CD8-positive, alpha-beta memory T cell (primary cell): ENCODE measurements at regions not wholly inside any gene's neighbourhood (a gene's known extent, or its start where the extent isn't known, plus 50 kb on each side); places are given as distances from the start of the nearest gene placed in this dataset.

Source experiments
- CTCF ChIA-PET: fragments of 350-600 bp; sonication (Branson Sonifier 250); formaldehyde crosslinking; loops from one replicate; lab custom pipeline; 2021; ENCODE audit warnings: antibody characterized with exemption; lab: Charles Lee
- POLR2A ChIA-PET: fragments of 350-600 bp; sonication (Branson Sonifier 250); formaldehyde crosslinking; loops from one replicate; lab custom pipeline; 2021; ENCODE audit warnings: antibody characterized with exemption; lab: Charles Lee
- DNase-seq, 5 donors: peaks; one replicate each; pipeline versions ENCODE4 v3.0.0 to v3.0.0-alpha.2; 2020 to 2022; ENCODE audit warnings: mixed read lengths in 1 of 5
- H3K27ac ChIP-seq: one replicate; pipeline ENCODE4 v1.7.0; 2013; ENCODE audit warnings: low read depth, mild to moderate bottlenecking, low read length, moderate library complexity
- H3K27me3 ChIP-seq: 2 replicates; pipeline ENCODE4 v1.7.0; 2013; ENCODE audit warnings: low read length, mild to moderate bottlenecking; ENCODE audit not compliant: insufficient read depth, poor library complexity, severe bottlenecking
- H3K36me3 ChIP-seq: 2 replicates; pipeline ENCODE4 v1.7.0; 2013; ENCODE audit warnings: mild to moderate bottlenecking, low read length, moderate library complexity; ENCODE audit not compliant: insufficient read depth
- H3K4me1 ChIP-seq: 2 replicates; pipeline ENCODE4 v1.7.0; 2013; ENCODE audit warnings: mild to moderate bottlenecking, low read length, moderate library complexity; ENCODE audit not compliant: insufficient read depth
- H3K4me3 ChIP-seq: 2 replicates; pipeline ENCODE4 v1.7.0; 2013; ENCODE audit warnings: mild to moderate bottlenecking, low read length
- H3K9me3 ChIP-seq: 2 replicates; pipeline ENCODE4 v1.7.0; 2013; ENCODE audit warnings: mild to moderate bottlenecking, low read length
- H3K27ac Mint-ChIP-seq, 8 donors: one replicate each; pipeline ENCODE4 v1.8.0; 2020 to 2021; ENCODE audit warnings: mixed read lengths in 8 of 8, mild to moderate bottlenecking in 6 of 8, inconsistent platforms in 3 of 8, moderate library complexity in 3 of 8
- H3K27me3 Mint-ChIP-seq, 2 donors: one replicate each; pipeline ENCODE4 v1.8.0; 2020 to 2021; ENCODE audit warnings: mixed read lengths in 2 of 2, mild to moderate bottlenecking in 1 of 2, moderate library complexity in 1 of 2
- H3K36me3 Mint-ChIP-seq, 3 donors: one replicate each; pipeline ENCODE4 v1.8.0; 2020 to 2021; ENCODE audit warnings: mixed read lengths in 3 of 3, inconsistent platforms in 1 of 3, mild to moderate bottlenecking in 1 of 3
- H3K4me1 Mint-ChIP-seq, 3 donors: one replicate each; pipeline ENCODE4 v1.8.0; 2020 to 2021; ENCODE audit warnings: mixed read lengths in 3 of 3, inconsistent platforms in 1 of 3, mild to moderate bottlenecking in 1 of 3
- H3K4me3 Mint-ChIP-seq, 7 donors: one replicate each; pipeline ENCODE4 v1.8.0; 2020 to 2021; ENCODE audit warnings: mixed read lengths in 7 of 7, mild to moderate bottlenecking in 6 of 7, moderate library complexity in 4 of 7, inconsistent platforms in 2 of 7
- H3K9me3 Mint-ChIP-seq, 5 donors: one replicate each; pipeline ENCODE4 v1.8.0; 2020 to 2022; ENCODE audit warnings: mixed read lengths in 5 of 5, mild to moderate bottlenecking in 3 of 5, moderate library complexity in 2 of 5, inconsistent platforms in 1 of 5

DNA sequence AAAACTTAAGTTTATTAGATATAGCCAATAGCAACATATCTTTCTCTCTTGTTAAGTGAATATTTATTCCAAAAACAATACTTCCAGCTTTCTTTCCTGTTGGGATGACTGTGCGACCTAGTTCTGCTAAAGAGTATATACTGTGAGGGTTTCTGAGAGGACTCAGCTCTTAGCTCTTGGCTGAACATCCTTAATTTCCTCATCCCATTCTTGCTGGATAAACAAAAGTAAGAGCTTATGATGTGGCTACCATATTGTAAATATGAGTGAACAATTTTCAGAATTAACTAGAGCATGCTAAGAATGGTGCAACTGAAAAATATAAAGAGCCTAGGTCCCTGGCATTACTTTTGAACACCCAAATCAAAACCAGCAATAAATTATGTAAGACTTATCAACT lies 279.5 kb upstream of the GNAI1 start:
- no peaks in the 10 kb centered on the region for H3K4me1 ChIP-seq
- H3K36me3 Mint-ChIP-seq: no peaks in the 10 kb centered on the region
- DNase-seq: no peak
- H3K4me1 Mint-ChIP-seq: no peaks in the 10 kb centered on the region
- H3K27me3 Mint-ChIP-seq: no peaks in the 10 kb centered on the region
- H3K27ac ChIP-seq: no peak overlapping the region
- H3K4me3 ChIP-seq: no peak overlapping the region
- no peak overlapping the region for H3K27ac Mint-ChIP-seq
- H3K27me3 ChIP-seq: no peaks in the 10 kb centered on the region
- CTCF ChIA-PET: no interaction called here
- no peaks in the 10 kb centered on the region for H3K36me3 ChIP-seq
- H3K9me3 Mint-ChIP-seq: peaks cover 9 to 50% (median 16%) of the 10 kb centered on the region in 5 donors
- no peak overlapping the region for H3K4me3 Mint-ChIP-seq
- POLR2A ChIA-PET: no interaction called here
- no peaks in the 10 kb centered on the region for H3K9me3 ChIP-seq

DNA sequence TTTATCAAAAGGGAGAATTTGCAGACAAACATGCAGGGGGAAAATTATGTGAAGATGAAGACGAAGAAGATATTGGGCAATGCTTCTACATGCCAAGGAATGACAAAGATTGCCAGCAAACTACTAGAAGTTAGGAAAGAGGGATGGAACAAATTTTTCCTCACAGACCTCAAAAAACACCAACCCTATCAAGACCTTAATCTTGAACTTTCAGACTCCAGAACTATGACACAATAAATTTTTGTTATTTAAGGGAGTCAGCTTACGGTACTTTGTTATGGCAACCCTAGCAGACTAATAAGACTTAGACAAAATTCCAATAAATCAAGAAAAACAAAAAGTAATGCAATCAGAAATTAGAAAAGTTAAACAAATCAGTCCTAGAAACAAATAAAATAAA lies 280.0 kb upstream of the GNAI1 start:
- Histone ChIP-seq H3K27ac (no peak overlapping the region), H3K27me3 (no peaks in the 10 kb centered on the region), H3K9me3 (no peaks in the 10 kb centered on the region), H3K36me3 (no peaks in the 10 kb centered on the region), H3K4me1 (no peaks in the 10 kb centered on the region), H3K4me3 (no peak overlapping the region)
- CTCF ChIA-PET: no interaction called here
- Mint-ChIP-seq H3K27ac (no peak overlapping the region), H3K27me3 (no peaks in the 10 kb centered on the region), H3K4me1 (no peaks in the 10 kb centered on the region), H3K36me3 (no peaks in the 10 kb centered on the region), H3K9me3 (peaks cover 9 to 50% (median 16%) of the 10 kb centered on the region in 5 donors), H3K4me3 (no peak overlapping the region)
- no peak for DNase-seq
- POLR2A ChIA-PET: no interaction called here

DNA sequence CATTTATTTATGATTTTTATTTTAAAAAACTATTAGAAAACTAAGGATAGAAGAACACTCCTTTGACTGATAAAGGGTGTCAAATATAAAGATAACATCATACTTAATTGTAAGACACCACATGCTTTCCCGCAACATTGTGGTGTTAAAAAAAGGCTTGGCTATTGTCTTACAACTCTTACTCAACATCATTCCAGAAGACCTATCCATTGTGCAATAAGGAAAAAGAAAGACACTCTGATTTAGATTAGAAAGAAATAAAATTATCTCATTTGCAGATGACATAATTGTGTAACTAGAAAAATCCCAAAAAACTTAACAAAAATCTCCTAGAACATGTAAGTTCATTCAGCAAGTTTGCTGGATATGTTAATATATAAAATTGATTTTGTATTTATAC lies 296.7 kb upstream of the GNAI1 start:
- H3K4me1 ChIP-seq: no peaks in the 10 kb centered on the region
- CTCF ChIA-PET: no interaction called here
- Mint-ChIP-seq H3K27me3 (no peaks in the 10 kb centered on the region), H3K4me3 (no peak overlapping the region), H3K4me1 (no peaks in the 10 kb centered on the region), H3K36me3 (no peaks in the 10 kb centered on the region), H3K9me3 (peaks cover 2 to 19% (median 6%) of the 10 kb centered on the region in 5 donors), H3K27ac (no peak overlapping the region)
- POLR2A ChIA-PET: no interaction called here
- no peak for DNase-seq
- H3K27me3 ChIP-seq: no peaks in the 10 kb centered on the region
- H3K4me3 ChIP-seq: no peak overlapping the region
- H3K9me3 ChIP-seq: no peaks in the 10 kb centered on the region
- no peak overlapping the region for H3K27ac ChIP-seq
- no peaks in the 10 kb centered on the region for H3K36me3 ChIP-seq

DNA sequence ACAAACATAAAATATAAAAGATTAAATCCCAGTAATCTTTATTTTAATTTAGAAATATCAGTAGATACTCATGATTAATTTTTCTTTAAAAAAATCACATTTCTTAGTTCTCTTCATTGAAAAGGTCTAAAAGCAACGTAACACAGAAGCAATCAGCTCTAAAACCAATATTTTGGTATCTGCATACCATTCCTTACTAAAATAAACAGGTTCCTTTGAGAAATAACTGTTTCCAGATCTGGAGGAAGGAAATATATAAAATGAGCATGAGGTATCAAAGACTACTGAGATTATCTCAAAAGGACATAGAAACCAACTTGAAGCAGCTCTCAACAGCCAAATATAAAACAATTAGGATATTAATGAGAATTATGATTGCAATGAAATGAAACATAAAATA lies 301.0 kb upstream of the GNAI1 start:
- H3K27ac Mint-ChIP-seq: no peak overlapping the region
- no peaks in the 10 kb centered on the region for H3K4me1 ChIP-seq
- H3K27me3 ChIP-seq: no peaks in the 10 kb centered on the region
- no peak for DNase-seq
- no peak overlapping the region for H3K4me3 Mint-ChIP-seq
- no peaks in the 10 kb centered on the region for H3K27me3 Mint-ChIP-seq
- CTCF ChIA-PET: no interaction called here
- peaks cover 2 to 20% (median 8%) of the 10 kb centered on the region in 5 donors for H3K9me3 Mint-ChIP-seq
- H3K36me3 Mint-ChIP-seq: no peaks in the 10 kb centered on the region
- no peaks in the 10 kb centered on the region for H3K36me3 ChIP-seq
- H3K4me3 ChIP-seq: no peak overlapping the region
- POLR2A ChIA-PET: no interaction called here
- H3K27ac ChIP-seq: no peak overlapping the region
- no peaks in the 10 kb centered on the region for H3K4me1 Mint-ChIP-seq
- H3K9me3 ChIP-seq: no peaks in the 10 kb centered on the region

DNA sequence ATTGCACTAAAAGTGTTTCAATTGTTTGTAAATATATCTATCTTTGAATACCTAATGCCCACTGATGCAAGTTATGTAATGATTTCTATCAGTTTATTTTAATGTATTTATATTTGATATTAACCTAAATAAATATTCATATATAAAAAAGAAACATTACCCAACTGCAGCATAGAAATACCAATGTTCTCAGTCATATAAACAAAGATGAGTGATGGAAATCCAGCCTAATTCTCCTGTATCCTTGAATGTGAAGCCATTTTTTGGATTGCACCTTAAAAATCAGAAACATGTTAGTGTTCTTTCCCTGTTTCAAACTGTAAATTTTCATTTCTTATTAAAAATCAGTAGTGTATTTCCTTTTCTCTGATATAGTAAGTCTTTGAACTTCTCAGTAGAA lies 305.8 kb upstream of the GNAI1 start:
- no peak overlapping the region for H3K27ac Mint-ChIP-seq
- DNase-seq: no peak
- H3K36me3 ChIP-seq: no peaks in the 10 kb centered on the region
- no peaks in the 10 kb centered on the region for H3K9me3 ChIP-seq
- no peaks in the 10 kb centered on the region for H3K36me3 Mint-ChIP-seq
- H3K4me3 ChIP-seq: no peak overlapping the region
- H3K4me1 ChIP-seq: no peaks in the 10 kb centered on the region
- no peak overlapping the region for H3K27ac ChIP-seq
- H3K4me3 Mint-ChIP-seq: no peak overlapping the region
- no peaks in the 10 kb centered on the region for H3K4me1 Mint-ChIP-seq
- ChIA-PET POLR2A (no interaction called here), CTCF (no interaction called here)
- no peaks in the 10 kb centered on the region for H3K27me3 ChIP-seq
- H3K27me3 Mint-ChIP-seq: no peaks in the 10 kb centered on the region
- peaks cover 0 to 25% (median 8%) of the 10 kb centered on the region in 5 donors for H3K9me3 Mint-ChIP-seq

DNA sequence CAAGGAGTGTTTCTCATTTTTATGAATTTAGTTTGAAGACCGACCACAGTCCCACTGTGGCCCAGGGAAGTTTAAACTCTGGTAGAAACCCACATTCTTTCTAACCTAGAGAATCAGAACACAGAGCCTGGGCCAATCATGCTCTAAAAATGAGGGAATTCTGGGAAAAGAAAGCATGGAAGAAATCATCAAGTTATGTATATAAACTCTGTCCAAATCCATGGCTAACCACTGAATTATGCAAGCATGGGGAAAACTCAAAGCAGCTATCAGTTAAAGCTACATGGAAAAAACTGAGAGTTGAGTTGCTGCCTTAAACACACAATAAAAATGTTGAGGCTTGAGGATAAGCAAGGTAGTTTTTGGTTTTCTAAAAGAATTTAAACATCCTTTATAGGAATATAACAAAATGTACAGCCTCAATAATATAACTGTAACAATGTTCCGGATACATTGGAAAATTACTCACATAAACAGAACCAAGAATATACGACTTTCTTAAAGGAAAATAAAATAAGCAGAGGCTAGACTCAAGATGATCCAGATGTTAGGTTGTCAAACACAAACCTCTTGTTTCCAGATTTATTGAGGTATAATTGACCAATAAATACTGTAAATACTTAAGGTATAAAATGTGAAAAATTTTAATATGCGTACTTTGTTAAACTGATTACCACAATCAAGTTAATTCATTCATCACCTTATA lies 311.2 kb upstream of the GNAI1 start:
- H3K9me3 Mint-ChIP-seq: peaks cover 0 to 20% (median 7%) of the 10 kb centered on the region in 5 donors
- Histone ChIP-seq H3K27me3 (no peaks in the 10 kb centered on the region), H3K9me3 (no peaks in the 10 kb centered on the region), H3K4me1 (no peaks in the 10 kb centered on the region), H3K36me3 (no peaks in the 10 kb centered on the region), H3K4me3 (no peak overlapping the region), H3K27ac (no peak overlapping the region)
- H3K36me3 Mint-ChIP-seq: no peaks in the 10 kb centered on the region
- H3K27ac Mint-ChIP-seq: no peak overlapping the region
- H3K4me1 Mint-ChIP-seq: no peaks in the 10 kb centered on the region
- no peak overlapping the region for H3K4me3 Mint-ChIP-seq
- H3K27me3 Mint-ChIP-seq: no peaks in the 10 kb centered on the region
- POLR2A ChIA-PET: no interaction called here
- DNase-seq: no peak
- CTCF ChIA-PET: no interaction called here

DNA sequence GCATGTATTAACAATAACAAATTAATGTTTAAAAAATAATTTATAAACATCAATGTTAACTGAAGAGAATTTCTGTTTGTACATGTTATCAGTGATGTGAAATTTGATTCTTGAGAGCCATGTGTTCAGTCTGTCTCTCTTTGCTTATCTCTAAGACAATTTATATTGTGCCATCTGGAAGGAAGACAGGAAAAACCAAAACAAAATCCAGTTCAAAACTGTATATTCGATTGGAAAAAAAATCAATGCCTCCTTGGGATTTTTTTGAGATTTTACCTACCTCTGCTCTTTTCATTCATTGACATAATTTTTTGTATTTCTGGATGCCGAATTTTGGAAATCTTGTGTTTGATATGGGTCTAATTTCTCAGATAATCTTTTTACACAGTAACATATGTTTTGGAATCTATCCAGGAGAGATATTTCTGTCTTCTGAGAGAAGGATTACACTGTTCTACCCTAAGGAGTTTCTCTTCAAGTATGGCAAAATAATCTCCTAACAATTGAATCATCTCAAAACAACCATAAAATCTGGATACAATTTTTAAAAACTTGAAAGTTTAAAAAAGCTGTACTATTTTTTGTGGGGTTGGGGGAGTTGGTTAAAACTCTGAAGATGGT lies 311.9 kb upstream of the GNAI1 start:
- Histone ChIP-seq H3K9me3 (no peaks in the 10 kb centered on the region), H3K4me3 (no peak overlapping the region), H3K36me3 (no peaks in the 10 kb centered on the region), H3K27me3 (no peaks in the 10 kb centered on the region), H3K4me1 (no peaks in the 10 kb centered on the region), H3K27ac (no peak overlapping the region)
- no peak overlapping the region for H3K4me3 Mint-ChIP-seq
- no peaks in the 10 kb centered on the region for H3K4me1 Mint-ChIP-seq
- no peak overlapping the region for H3K27ac Mint-ChIP-seq
- H3K9me3 Mint-ChIP-seq: peaks cover 0 to 20% (median 7%) of the 10 kb centered on the region in 5 donors
- ChIA-PET CTCF (no interaction called here), POLR2A (no interaction called here)
- DNase-seq: no peak
- no peaks in the 10 kb centered on the region for H3K36me3 Mint-ChIP-seq
- H3K27me3 Mint-ChIP-seq: no peaks in the 10 kb centered on the region

DNA sequence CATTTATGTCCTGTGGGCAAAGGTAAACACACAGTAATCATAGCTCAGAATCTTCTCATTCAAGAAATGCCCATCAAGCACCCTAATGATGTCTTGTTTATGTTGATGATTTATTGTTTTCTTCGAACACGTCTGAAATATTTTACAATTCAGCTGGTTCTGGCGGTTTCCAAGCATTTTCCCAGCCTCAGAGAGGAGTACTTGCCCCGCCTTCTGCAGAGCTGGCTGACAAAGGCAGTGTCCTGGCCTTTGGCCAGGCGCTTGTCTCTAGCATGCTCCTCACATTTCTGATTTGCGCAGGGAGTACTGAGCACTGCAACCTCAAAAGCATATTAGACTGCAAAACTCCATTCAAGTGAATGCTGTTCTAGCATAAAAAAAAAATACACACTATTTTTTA lies 314.2 kb upstream of the GNAI1 start:
- ChIA-PET CTCF (no interaction called here), POLR2A (no interaction called here)
- Mint-ChIP-seq H3K27ac (no peak overlapping the region), H3K4me3 (no peak overlapping the region), H3K36me3 (no peaks in the 10 kb centered on the region), H3K4me1 (no peaks in the 10 kb centered on the region), H3K9me3 (peaks cover 2 to 26% (median 5%) of the 10 kb centered on the region in 5 donors), H3K27me3 (no peaks in the 10 kb centered on the region)
- Histone ChIP-seq H3K27me3 (no peaks in the 10 kb centered on the region), H3K27ac (no peak overlapping the region), H3K4me1 (no peaks in the 10 kb centered on the region), H3K36me3 (no peaks in the 10 kb centered on the region), H3K9me3 (peaks cover 3% of the 10 kb centered on the region), H3K4me3 (no peak overlapping the region)
- DNase-seq: no peak
